ENCODE measurements at regions not wholly inside any gene's neighbourhood (a gene's known extent, or its start where the extent isn't known, plus 50 kb on each side); places are given as distances from the start of the nearest gene placed in this dataset.

- TF ChIP-seq E2F8 (IDR thresholded peaks at IDR 0.05; ENCODE audit: low read depth, partially characterized antibody) (no peak), BCL3 (IDR thresholded peaks at IDR 0.05; ENCODE audit: borderline replicate concordance, insufficient read depth, low read depth, low read length, poor library complexity, severe bottlenecking) (no peak), RAD51 (IDR thresholded peaks at IDR 0.05) (no peak), PRDM15 (CRISPR knock-in tag; IDR thresholded peaks at IDR 0.05) (no peak)
These were observed 499.8 kb upstream of the CD180 start (continued) for GRCh38 chr5:67696446-67696845.

- in situ Hi-C loops (cut with MboI) = no loop called here
- H3K36me3 ChIP-seq (ENCODE audit: control insufficient read depth in 2 of 2, insufficient read depth in 2 of 2, low read length in 1 of 2) = no peaks in the 10 kb centered on the region
- H3K79me2 ChIP-seq (ENCODE audit: control insufficient read depth, insufficient read depth, low read length) = no peaks in the 10 kb centered on the region
- TF ChIP-seq KAT2A (conservative IDR thresholded peaks at IDR 0.05; ENCODE audit: control insufficient read depth, low read depth, low read length) (no peak), POLR2A (IDR thresholded peaks at IDR 0.05; ENCODE audit: low read depth, low read length) (no peak), BCL11A (IDR thresholded peaks at IDR 0.05; ENCODE audit: low read depth, low read length) (no peak), JUND (IDR thresholded peaks at IDR 0.05; ENCODE audit: low read depth, low read length) (no peak), ZNF384 (IDR thresholded peaks at IDR 0.05; ENCODE audit: borderline replicate concordance, low read depth, low read length) (no peak), ZNF207 (IDR thresholded peaks at IDR 0.05; ENCODE audit: borderline replicate concordance) (no peak)
- ChIA-PET CTCF (no interaction called here), SMC1A (ENCODE audit: uncharacterized antibody, unreplicated experiment) (no interaction called here), RAD21 (ENCODE audit: unreplicated experiment) (no interaction called here), POLR2A (no interaction called here)
- intact Hi-C loops (cut with micrococcal nuclease; ENCODE audit: unreplicated experiment) = no loop called here
- no peaks in the 10 kb centered on the region for H3K4me1 ChIP-seq (ENCODE audit: control insufficient read depth, insufficient read depth, low read length)
- H3K4me3 ChIP-seq = no peak overlapping the region
- FAIRE-seq (no peak), ATAC-seq (no peak), DNase-seq (ENCODE audit: low read depth, low spot score) (no peak)
- no peak overlapping the region for H2AFZ ChIP-seq (ENCODE audit: control insufficient read depth, low read depth, low read length)
- no peaks in the 10 kb centered on the region for H3K9me3 ChIP-seq (replicated peaks; ENCODE audit: control insufficient read depth, insufficient read depth, low read length)
- WGBS (ENCODE audit: insufficient coverage, insufficient replicate concordance, low lambda C conversion rate, missing lambda C conversion rate) = 0% methylated on average over 1 of the region's 1 CpG
- H3K27ac ChIP-seq (ENCODE audit: control insufficient read depth, insufficient read depth) = no peak overlapping the region
- H3K9ac ChIP-seq (ENCODE audit: control insufficient read depth, insufficient read depth, low read length) = no peak overlapping the region
- H4K20me1 ChIP-seq (ENCODE audit: control insufficient read depth, insufficient read depth) = no peaks in the 10 kb centered on the region
- H3K27me3 ChIP-seq (replicated peaks in 1 of 2; ENCODE audit: control insufficient read depth in 2 of 2, insufficient read depth in 2 of 2, low read length in 1 of 2) = no peaks in the 10 kb centered on the region
- BruUV-seq (replicated peaks) = no TSS peak
- no peak overlapping the region for H3K4me2 ChIP-seq (ENCODE audit: control insufficient read depth, insufficient read depth)
These were observed 498.8 kb upstream of the CD180 start for GRCh38 chr5:67695369-67695768.
